ENCODE measurements at regions not wholly inside any gene's neighbourhood (a gene's known extent, or its start where the extent isn't known, plus 50 kb on each side); places are given as distances from the start of the nearest gene placed in this dataset.
"Not testable (repeated sequence)": the region's sequence is repeated elsewhere in the genome, so short reads cannot be mapped to it uniquely, and the experiment has no call there.

GRCh38 chr12:9404031-9404430, 195.8 kb upstream of the PZP start:
- intact Hi-C loops (cut with micrococcal nuclease; ENCODE audit: unreplicated experiment) = no loop called here
- no peak overlapping the region for H3K4me3 ChIP-seq (ENCODE audit: low read depth, low read length, poor library complexity, severe bottlenecking)
- no peaks in the 10 kb centered on the region for H4K20me1 ChIP-seq (ENCODE audit: insufficient read depth, low read length)
- no peaks in the 10 kb centered on the region for H3K79me2 ChIP-seq (ENCODE audit: insufficient read depth, low read depth, low read length)
- no peaks in the 10 kb centered on the region for H3K9me2 ChIP-seq (ENCODE audit: insufficient read depth, low read length)
- H3K36me3 ChIP-seq (ENCODE audit: insufficient read depth, low read length) = peaks cover 23% of the 10 kb centered on the region
- no peaks in the 10 kb centered on the region for H3K4me1 ChIP-seq (ENCODE audit: insufficient read depth, low read length, poor library complexity, severe bottlenecking)
- H3K9me3 ChIP-seq (ENCODE audit: low read length) = no peaks in the 10 kb centered on the region
- ChIA-PET CTCF (ENCODE audit: unreplicated experiment) (no interaction called here), POLR2A (no interaction called here)
- H3K4me2 ChIP-seq (ENCODE audit: low read length) = no peak overlapping the region
- H2AFZ ChIP-seq (ENCODE audit: low read length) = no peak overlapping the region
- DNase-seq (ENCODE audit: low spot score) = no peak
- BruUV-seq (replicated peaks) = no TSS peak
- H3K27ac ChIP-seq (ENCODE audit: low read depth, low read length, poor library complexity, severe bottlenecking) = no peak overlapping the region
- TF ChIP-seq EZH2phosphoT487 (IDR thresholded peaks at IDR 0.05; ENCODE audit: borderline replicate concordance, low read depth, low read length) (no peak), CTCF (conservative IDR thresholded peaks at IDR 0.05; ENCODE audit: low read length) (no peak)

GRCh38 chr12:9402432-9403040, 194.3 kb upstream of the PZP start:
- POLR2A ChIA-PET = not testable (repeated sequence)

GRCh38 chr12:9396367-9396766, 188.2 kb upstream of the PZP start:
- H3K79me2 ChIP-seq (ENCODE audit: insufficient read depth, low read depth, low read length); H3K4me3 ChIP-seq (ENCODE audit: low read depth, low read length, poor library complexity, severe bottlenecking); BruUV-seq (replicated peaks); DNase-seq (ENCODE audit: low spot score); H3K9me3 ChIP-seq (ENCODE audit: low read length); CTCF ChIA-PET (ENCODE audit: unreplicated experiment); POLR2A ChIA-PET; H3K4me1 ChIP-seq (ENCODE audit: insufficient read depth, low read length, poor library complexity, severe bottlenecking); H2AFZ ChIP-seq (ENCODE audit: low read length); H3K9me2 ChIP-seq (ENCODE audit: insufficient read depth, low read length); H4K20me1 ChIP-seq (ENCODE audit: insufficient read depth, low read length); intact Hi-C loops (cut with micrococcal nuclease; ENCODE audit: unreplicated experiment); H3K4me2 ChIP-seq (ENCODE audit: low read length); H3K27ac ChIP-seq (ENCODE audit: low read depth, low read length, poor library complexity, severe bottlenecking): not testable (repeated sequence)
- peaks cover 12% of the 10 kb centered on the region for H3K36me3 ChIP-seq (ENCODE audit: insufficient read depth, low read length)

More at GRCh38 chr12:9402432-9403040, 194.3 kb upstream of the PZP start:
- CTCF ChIA-PET (ENCODE audit: unreplicated experiment); H3K9me3 ChIP-seq (ENCODE audit: low read length); DNase-seq (ENCODE audit: low spot score); H3K4me3 ChIP-seq (ENCODE audit: low read depth, low read length, poor library complexity, severe bottlenecking); BruUV-seq (replicated peaks); H3K4me1 ChIP-seq (ENCODE audit: insufficient read depth, low read length, poor library complexity, severe bottlenecking); intact Hi-C loops (cut with micrococcal nuclease; ENCODE audit: unreplicated experiment); H4K20me1 ChIP-seq (ENCODE audit: insufficient read depth, low read length); H3K79me2 ChIP-seq (ENCODE audit: insufficient read depth, low read depth, low read length); H3K27ac ChIP-seq (ENCODE audit: low read depth, low read length, poor library complexity, severe bottlenecking); H2AFZ ChIP-seq (ENCODE audit: low read length); H3K4me2 ChIP-seq (ENCODE audit: low read length); H3K9me2 ChIP-seq (ENCODE audit: insufficient read depth, low read length): not testable (repeated sequence)
- H3K36me3 ChIP-seq (ENCODE audit: insufficient read depth, low read length) = peaks cover 27% of the 10 kb centered on the region

- H3K9me2 ChIP-seq (ENCODE audit: insufficient read depth, low read length); H2AFZ ChIP-seq (ENCODE audit: low read length); H3K79me2 ChIP-seq (ENCODE audit: insufficient read depth, low read depth, low read length); H3K4me3 ChIP-seq (ENCODE audit: low read depth, low read length, poor library complexity, severe bottlenecking); H4K20me1 ChIP-seq (ENCODE audit: insufficient read depth, low read length); POLR2A ChIA-PET; DNase-seq (ENCODE audit: low spot score); H3K36me3 ChIP-seq (ENCODE audit: insufficient read depth, low read length); BruUV-seq (replicated peaks); CTCF ChIA-PET (ENCODE audit: unreplicated experiment); H3K4me1 ChIP-seq (ENCODE audit: insufficient read depth, low read length, poor library complexity, severe bottlenecking); H3K9me3 ChIP-seq (ENCODE audit: low read length); intact Hi-C loops (cut with micrococcal nuclease; ENCODE audit: unreplicated experiment); H3K4me2 ChIP-seq (ENCODE audit: low read length); H3K27ac ChIP-seq (ENCODE audit: low read depth, low read length, poor library complexity, severe bottlenecking): not testable (repeated sequence)
Measured at GRCh38 chr12:9395220-9395619, 187.0 kb upstream of the PZP start.
